ENCODE measurements at regions not wholly inside any gene's neighbourhood (a gene's known extent, or its start where the extent isn't known, plus 50 kb on each side); places are given as distances from the start of the nearest gene placed in this dataset.
A peak's percentile ranks its signal among the peaks of the same experiment; 100 is the strongest.

DNA sequence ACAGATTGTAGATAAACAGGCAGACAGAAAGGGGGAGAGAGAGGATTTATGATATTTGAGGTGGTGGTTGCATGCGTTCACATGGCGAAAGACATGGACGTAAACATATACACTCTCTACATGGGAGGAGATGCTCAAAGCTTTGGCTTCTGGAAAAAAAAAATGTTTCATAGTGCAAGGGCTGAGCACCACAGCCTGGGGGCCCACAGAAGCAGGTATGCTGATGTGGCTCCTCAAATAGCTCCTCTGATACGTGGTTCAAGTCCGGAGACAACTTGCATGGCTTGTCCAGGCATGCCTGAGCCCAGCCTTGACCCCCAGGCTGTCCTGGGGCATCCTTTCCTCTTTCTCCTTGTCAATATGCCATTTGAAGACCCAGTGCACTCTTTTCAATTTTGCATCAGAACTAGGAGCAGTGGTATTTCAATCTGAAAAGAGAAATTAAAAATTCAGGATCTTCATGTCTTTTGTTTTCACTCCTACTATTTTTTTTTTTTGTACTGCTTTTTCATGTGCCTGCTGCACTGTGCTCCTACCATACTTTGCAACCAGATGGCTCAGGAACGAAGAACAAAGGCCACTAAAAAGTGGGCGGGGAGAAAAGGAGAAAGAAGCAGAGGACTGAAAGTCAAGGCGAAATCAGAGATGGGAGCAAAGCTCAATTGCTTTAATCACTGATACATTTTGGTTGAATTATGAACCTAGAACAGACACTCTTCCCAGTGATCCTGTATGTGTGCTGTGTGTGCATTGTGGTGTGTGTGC, 495.7 kb upstream of the TCF4 start:
- DNase-seq (ENCODE audit: low read depth): no peak
- TF ChIP-seq, protein P1, sequence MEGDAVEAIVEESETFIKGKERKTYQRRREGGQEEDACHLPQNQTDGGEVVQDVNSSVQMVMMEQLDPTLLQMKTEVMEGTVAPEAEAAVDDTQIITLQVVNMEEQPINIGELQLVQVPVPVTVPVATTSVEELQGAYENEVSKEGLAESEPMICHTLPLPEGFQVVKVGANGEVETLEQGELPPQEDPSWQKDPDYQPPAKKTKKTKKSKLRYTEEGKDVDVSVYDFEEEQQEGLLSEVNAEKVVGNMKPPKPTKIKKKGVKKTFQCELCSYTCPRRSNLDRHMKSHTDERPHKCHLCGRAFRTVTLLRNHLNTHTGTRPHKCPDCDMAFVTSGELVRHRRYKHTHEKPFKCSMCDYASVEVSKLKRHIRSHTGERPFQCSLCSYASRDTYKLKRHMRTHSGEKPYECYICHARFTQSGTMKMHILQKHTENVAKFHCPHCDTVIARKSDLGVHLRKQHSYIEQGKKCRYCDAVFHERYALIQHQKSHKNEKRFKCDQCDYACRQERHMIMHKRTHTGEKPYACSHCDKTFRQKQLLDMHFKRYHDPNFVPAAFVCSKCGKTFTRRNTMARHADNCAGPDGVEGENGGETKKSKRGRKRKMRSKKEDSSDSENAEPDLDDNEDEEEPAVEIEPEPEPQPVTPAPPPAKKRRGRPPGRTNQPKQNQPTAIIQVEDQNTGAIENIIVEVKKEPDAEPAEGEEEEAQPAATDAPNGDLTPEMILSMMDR (conservative IDR thresholded peaks at IDR 0.05; ENCODE audit: low read length): no peak

DNA sequence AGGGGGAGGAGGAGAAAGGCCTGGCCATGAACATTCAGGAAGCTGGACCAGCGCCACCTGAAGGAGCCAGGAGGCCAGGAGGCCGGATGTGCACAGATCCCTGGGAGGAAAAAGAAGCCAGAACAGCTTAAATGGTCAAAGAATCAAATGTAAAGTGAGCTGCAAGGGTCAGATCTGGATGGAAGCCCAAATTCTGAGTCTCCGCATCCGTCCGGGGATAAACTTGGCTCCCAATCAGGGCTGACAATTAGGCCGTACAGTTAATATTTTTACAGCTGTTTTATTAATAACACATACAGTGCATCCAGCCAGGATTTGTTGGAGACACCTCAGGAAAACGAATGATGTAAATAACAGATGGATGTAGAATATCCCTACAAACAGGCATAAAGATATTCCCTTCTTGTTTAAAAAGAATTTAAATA, 495.1 kb upstream of the TCF4 start:
- DNase-seq (ENCODE audit: low read depth): no peak
- H3K4me3 ChIP-seq (ENCODE audit: low read length): no peak overlapping the region
- TF ChIP-seq, protein P1 (conservative IDR thresholded peaks at IDR 0.05; ENCODE audit: low read length): no peak

More for the DNA sequence above, 495.7 kb upstream of the TCF4 start:
- H3K4me3 ChIP-seq (ENCODE audit: low read length): no peak overlapping the region

DNA sequence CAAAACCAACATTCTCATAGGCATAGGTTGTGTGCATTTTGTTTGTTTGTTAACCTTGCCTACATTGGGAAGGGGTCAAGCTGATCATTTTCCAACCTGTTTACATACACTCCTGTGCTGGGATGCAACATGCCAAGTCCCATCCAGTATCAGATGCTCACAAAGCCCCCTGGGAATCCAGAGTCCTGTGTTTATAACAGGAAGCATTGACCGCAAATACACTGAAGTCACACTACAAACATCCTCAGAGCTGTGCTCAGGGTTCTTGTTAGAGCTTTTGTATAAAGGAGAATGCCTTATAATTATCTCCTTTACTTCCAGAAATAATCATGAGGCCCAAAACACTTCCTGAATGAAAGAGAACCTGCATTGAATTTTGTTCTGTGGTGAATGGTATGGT, 488.7 kb upstream of the TCF4 start:
- TF ChIP-seq, protein P1 (conservative IDR thresholded peaks at IDR 0.05; ENCODE audit: low read length): no peak
- no peak overlapping the region for H3K4me3 ChIP-seq (ENCODE audit: low read length)

DNA sequence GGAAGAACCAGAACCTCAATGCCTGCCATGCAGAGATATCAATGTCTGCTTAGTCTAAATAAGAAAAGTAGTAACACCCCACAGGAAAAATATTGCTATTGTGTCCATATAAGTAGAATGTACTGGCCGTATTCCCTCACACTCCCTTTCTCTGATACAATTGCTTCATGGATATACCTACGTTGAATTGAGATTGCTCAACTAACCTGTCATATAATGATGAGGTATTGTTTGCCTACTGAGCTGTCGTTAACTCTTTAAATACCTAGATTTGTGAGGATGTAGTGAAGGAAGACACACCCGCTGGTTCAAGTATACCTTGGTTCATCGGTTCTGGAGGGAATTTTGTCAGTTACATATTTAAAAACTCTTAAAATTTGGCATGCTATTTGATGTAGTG, 480.7 kb upstream of the TCF4 start:
- no peak overlapping the region for H3K4me3 ChIP-seq (ENCODE audit: low read length)
- no peak for DNase-seq (ENCODE audit: low read depth)
- TF ChIP-seq, protein P1 (conservative IDR thresholded peaks at IDR 0.05; ENCODE audit: low read length): no peak

More for the DNA sequence above, 488.7 kb upstream of the TCF4 start:
- no peak for DNase-seq (ENCODE audit: low read depth)

DNA sequence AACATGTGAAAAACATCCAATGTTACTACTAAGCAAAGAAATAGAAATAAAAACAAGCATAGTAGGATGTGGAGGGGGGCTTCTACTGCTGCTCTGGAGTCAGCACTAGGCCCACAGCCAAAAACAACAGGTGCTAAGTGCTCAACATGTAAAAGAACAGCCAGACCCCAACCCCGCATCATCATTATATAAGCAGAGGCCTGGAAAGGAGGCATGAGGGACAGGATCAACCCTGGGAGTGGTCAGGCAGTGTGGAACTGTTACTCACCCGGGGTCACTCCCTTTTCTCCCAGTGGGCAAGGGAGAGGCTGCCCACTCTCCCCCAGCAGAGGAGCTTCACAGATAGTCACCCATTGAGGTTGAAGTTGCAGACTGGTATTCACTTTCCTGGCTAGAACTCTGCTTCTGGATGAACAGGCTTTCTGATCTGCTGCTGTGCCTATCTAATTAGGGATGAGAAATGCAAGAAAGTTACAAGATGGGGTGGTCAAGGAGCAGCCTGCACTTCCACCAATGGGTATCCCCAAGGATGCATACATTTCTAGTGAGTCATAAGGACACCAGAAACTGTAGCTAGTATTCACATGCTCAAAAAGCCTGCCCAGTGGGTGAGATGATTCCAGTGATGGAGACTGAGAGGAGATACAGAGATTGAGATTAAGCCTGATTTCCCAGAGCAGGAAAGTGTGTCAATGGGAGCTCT, 480.1 kb upstream of the TCF4 start:
- H3K4me3 ChIP-seq (ENCODE audit: low read length): no peak overlapping the region
- peak; percentile 82 for DNase-seq (ENCODE audit: low read depth)
- TF ChIP-seq, protein P1 (conservative IDR thresholded peaks at IDR 0.05; ENCODE audit: low read length): no peak

DNA sequence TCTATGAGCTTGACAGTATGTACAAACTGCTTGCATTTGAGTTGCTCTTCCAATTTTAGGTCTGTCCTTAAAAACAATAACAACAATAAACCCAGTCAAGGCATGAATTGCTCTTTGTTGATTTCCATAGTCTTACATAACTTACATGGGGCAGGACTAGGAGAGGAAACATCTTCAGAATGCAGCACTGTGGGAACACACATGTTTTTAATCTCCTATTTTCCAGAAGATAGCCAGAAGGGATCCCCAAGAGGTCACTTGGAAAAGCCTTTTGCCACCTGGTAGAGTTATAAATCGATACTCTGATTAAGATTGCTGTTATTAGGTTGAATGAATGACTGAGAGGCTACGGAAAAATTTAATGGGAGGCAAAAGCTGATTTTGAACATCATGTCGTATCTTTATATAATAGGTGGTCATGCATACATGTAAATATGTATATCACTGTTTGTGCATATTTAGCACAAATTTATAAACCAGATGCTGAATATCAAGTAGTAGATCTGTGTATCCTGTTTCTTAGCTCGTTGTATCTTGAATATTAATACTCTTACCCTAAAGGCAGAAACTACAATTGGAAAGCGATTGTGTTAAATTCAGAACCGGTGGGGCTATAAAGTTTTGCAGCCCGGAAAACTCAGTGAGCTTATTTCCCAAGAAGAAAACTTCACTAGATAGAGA, 479.4 kb upstream of the TCF4 start:
- peak; percentile 87 for DNase-seq (ENCODE audit: low read depth)
- TF ChIP-seq, protein P1 (conservative IDR thresholded peaks at IDR 0.05; ENCODE audit: low read length): peak; percentile 18; the same call in 1 of the 2 replicates

More for the DNA sequence above, 479.4 kb upstream of the TCF4 start:
- H3K4me3 ChIP-seq (ENCODE audit: low read length): no peak overlapping the region
